Right forelimb (tissue), 1 donor: ENCODE measurements at regions not wholly inside any gene's neighbourhood (a gene's known extent, or its start where the extent isn't known, plus 50 kb on each side); places are given as distances from the start of the nearest gene placed in this dataset.

Source experiments
- DNase-seq: peaks from one replicate; pipeline ENCODE4 v3.0.0-alpha.2; 2018

DNA sequence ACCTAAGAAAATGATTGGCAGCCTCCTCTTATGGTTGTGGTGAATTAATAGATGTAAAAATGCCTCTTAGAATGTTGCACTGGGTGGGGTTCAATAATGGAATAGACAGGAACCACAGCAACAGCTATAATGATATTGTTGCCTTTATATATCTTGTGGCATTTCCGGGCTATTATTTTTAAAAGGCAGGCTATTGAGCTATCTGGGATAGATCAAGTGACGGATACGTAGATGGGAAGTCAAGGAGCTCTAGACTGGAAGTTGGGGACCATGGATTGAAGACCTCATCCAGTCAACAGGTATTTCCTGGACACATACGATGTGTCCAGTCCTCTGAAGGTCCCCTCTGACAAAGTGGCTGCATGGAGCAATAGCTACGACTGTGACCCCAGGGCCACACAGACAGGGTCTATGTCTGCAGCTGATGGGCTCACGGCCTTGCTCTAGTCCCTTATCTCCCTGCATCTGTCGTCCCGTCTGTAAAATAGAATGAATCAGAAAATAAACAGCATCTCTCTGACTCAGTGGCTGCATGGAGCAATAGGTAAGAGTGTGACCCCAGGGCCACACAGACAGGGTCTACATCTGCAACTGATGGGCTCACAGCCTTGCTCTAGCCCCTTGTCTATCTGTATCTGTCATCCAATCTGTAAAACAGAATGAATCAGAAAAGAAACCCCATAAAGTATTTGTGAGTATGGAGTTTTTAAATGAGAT lies 117.7 kb upstream of the FOXF1 start:
- no peak for DNase-seq

DNA sequence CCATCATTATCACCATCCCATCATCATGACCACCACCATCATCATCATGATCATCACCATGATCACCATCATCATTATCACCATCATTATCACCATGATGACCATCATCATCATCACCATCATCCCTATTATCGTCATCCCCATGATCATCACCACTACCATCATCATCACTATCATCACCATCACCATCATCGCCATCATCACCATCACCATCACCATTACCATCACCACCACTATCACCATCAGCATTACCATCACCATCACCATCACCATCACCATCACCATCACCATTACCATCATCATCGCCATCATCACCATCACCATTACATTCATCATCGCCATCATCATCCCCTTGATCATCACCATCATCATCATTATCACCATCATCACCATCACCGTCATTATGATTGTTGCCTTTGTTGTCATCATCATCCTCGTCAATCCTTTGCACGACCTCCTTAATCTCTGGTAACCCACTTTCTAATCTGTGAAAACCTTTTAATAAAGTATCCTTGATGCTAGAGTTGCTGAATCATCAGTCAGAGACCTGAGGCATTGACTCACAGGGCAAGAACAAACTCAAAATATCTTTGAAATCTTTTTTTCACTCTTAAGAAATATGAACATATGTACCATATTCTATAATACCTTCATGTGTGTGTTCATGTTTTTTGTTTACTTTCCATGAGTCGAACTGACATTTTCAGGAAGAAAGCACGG lies 116.3 kb upstream of the FOXF1 start:
- no peak for DNase-seq

DNA sequence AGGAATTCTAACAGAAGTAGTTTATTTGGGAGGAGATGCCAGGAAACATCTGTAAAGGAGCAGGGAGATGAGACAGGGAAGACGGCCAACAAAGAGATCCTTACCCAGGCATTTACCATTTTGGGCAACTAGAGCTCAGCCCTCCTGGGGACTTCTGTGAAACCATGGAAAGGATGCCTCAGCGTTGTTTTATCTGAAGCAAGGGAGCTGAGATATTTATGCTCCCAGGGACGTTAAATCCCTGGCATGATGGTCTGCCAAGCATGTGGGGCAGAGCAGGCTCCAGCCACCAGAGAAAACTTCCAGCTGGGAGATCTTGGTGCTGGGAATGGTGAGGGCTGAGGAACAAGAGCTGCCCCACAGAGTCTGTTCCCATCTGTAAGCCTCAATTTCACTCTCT lies 114.8 kb upstream of the FOXF1 start:
- no peak for DNase-seq

DNA sequence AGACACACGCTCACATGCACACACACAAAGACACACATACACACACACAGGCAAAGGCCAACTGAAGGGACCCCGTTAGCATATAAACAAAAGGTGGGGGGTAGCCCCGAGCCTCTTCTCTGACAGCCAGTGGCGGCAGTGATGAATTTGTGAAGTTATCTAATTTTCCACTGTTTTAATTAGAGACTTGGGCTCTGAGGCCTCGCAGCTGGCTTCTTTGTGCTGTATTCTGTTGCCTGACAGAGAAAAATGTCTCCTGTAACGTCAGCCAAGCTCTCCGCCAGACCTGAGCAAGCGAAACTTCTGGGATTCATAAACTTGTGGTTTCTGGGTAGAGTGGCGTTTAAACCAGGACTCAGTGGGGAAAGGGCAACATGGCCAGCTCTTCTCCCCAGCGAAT lies 113.9 kb upstream of the FOXF1 start:
- DNase-seq = peak; percentile 50

DNA sequence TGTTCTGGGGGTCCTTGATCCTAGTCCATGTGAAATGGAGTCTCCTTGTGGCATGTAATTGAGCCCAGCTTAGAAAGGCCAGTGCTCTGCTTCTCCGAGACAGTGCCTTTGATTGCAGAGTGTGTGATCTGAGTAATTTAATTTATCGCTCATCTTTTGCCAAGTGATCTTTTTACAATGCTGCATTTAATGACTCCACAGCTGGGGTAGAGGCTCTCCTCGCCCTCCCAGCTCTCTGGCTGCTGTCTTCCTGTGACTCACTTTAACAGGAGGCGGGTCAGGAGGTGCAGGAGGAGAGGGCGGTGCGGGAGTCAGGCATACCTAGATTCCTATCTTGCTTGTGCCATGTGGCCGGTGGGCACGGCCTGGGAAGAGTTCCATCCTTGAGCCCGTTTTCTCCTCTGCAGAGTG lies 113.4 kb upstream of the FOXF1 start:
- no peak for DNase-seq

DNA sequence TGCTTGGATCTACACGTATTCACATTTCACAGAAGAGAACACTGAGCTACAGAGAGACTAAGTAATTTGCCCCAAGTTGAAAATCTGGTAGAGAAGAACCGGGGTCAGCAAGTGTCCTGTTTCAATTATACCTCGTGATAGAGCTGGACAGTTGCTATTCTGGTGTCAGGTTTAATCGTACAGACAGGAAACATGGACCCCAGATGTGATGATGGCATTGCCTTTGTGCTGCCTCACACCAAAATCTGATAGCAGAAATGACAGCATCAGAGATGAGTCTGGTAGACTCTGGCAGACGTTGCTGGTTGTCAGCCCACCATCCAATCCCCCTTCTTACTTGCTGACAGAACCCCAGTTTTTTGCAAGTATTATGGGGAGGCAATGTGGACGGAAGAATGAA lies 112.1 kb upstream of the FOXF1 start:
- no peak for DNase-seq

DNA sequence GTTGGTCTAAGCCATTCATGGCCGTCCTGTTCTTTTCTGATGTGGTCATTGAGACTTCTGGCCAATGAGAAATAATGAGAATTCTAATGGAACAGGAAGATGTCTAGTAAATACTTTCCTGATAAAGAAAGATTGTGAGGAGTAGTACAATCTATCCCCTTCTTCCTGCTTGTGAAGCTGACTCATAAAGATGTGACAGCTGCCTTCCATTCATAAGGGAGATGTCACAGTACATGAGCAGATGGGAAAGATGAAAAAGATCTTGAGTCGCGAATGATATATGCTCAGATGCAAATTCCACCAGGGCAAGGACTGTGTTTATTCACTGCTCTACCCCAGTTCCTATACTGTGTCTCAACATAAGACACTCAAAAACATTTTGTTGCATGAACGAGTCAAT lies 111.7 kb upstream of the FOXF1 start:
- no peak for DNase-seq

DNA sequence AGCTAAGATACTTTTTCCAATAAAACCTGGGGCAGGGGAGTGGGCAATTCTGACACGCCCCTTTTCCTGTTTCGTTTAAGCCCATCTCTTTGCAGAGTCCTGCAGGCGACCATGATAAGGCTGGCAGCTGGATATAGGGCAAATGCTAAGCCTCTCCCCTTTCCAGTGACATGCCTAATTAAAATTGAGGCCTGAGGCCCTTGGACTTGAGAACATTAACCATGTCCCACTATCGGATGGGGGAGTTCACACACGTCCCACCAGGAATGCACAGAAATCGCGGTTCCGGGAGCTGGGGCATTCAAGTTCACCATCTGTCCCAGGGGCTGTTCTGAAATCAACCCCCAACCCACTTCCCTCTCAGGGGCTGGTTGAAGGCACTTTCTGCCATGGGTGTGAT lies 109.2 kb upstream of the FOXF1 start:
- no peak for DNase-seq

DNA sequence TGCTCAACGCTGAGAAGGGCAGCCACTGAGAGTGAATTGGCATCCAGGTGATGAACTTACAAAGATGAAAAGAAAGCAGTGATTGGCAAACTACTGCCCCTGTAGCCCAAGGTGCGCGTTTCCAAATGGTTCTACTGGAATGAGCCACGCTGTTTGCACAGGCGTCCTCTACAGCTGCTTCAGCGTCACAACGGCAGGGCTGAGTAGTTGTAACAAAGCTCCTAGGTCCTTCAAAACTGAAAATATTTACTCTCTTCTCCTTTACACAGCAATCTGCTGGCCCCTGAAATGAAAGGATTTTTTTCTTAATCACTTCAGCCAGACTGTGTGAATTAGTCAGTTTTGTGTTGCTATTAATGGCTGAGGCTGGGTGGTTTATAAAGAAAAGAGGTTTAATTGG lies 107.2 kb upstream of the FOXF1 start:
- DNase-seq = no peak

DNA sequence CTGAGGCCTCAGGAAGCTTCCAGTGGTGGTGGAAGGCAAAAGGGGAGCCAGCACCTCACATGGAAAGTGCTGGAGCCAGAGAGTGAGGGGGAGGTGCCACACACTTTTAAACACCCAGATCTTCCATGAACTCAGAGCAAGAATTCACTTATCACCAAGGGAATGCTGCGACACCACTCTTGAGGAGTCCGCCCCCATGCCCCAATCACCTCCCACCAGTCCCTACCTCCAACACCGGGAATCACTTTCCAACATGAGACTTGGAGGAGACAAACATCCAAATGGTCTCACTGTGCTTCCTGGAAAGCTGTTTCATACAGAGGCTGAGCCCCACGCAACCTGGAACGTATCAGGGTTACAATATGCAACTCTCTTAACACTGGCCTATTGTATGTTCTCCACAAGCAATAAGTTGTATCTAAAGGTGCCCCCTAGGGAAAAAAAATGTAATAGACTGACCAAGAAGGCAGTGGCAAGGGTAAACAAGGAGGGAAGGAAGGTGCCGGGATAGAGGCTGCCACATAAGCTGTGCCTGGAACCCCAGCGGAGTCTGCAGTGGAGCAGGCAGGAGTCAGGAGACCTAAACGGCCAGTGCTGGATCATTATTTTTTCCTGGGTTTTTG lies 106.7 kb upstream of the FOXF1 start:
- DNase-seq = no peak

DNA sequence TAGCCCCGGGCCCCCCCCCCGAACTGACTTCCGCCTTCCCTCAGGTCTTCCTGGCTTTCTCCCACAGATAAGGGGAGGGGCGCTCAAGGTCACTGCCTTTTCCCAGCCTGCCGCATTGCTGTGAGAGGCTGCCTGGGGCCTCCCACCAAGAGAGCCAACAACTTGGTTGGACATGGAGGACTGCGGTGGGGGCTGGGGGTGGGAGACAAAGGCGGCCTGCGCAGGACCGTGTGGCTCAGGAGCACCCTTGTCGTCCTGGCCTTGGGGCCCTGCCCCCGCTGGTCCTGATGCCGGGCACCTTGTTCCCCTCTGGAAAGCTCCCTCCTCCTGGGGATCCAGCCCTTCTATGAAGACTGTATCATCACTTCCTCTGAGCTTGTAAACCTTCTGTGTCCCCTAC lies 105.6 kb upstream of the FOXF1 start:
- no peak for DNase-seq

DNA sequence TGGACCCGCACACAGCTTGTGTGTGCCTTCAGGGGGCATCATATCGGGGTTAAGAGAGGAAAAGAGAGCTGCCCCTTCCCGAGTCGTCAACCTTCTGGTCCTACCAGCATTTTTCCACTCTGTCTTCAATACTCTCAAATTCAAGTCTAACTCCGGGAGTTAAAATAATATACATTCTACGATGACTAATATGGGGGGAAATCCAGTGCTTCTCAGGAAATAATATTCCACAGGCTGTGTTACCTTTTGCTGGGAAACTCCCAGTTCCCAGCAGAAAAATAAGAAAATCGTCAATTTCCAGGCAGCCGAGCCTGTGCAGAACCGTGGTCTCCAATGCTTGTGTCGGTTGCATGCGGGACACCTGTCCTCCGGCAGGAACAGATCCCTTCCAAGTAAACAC lies 105.0 kb upstream of the FOXF1 start:
- DNase-seq = no peak

DNA sequence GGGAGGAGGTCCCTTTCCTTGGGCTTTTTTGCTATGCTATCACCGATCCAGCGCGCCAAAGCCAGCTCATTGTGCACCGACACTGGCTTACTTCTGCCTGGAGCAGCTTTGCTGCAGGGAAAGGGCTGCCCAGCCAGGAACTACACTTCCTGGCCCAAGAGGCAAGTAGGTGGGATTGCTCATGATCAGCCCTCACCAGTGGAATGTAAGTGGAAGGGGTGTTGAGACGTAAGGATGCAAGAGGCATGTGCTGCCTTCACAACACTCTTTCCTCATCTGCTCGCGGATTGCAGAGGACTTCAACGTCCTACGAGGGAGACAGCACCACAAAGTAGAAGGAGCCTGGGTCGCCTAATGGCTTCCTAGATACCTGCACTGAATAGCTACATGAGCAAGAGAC lies 104.3 kb upstream of the FOXF1 start:
- no peak for DNase-seq

DNA sequence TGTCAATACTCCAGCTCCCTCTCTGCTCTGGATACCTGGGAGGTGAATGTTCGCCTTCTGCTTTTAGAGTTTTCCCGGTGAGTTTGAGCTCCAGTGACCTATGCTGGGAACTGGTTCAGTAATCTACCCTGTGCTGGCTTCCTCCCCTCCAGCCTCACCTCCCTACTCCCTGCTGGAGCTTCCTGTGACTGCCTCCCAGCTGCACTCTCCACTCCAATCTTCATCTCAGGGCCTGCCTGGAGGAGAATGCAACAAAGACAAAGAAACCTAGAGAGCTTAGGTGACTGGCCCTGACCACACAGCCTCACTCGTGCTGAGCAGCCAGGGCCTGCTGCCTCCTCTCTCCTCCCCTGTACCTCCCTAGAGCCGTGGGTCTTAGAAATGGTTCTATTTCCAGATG lies 101.6 kb upstream of the FOXF1 start:
- DNase-seq = no peak

DNA sequence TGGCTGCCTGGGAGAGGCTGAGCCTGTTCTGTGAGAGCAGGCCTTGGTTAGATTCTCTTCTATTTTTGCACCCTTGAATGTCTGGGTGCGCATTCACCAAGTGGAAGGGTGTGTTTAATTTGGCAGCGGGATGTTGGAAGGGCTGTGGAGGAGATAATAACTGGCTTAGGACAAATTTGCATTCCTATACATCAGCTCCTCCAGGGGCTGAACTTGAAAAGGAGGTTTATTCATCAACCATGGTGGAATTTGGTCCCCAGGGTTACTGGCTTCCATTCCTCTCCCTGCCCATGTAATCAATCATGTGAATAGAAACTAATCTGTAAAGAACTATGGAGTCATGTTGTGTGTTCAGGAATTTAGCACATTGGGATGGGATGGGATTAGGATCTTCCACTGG lies 100.2 kb upstream of the FOXF1 start:
- DNase-seq = no peak

DNA sequence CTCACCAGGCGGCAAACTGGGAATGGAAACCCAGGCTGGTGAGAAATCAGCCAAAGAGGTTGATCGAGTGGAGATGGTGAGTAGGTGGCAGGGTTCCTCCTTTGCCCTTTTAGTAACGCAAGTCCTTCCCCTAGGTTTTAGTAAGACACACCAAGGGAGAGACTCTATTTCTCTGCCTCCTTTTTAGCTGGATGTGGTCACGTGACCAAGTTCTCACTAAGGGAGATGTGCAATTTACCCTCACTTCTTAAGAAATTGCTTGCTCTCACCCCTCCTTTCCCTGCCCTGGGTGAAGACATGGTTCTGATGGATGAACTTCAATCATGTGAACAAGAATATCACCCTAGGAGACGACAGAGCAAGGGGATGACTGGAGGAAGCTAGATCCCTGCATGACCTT lies 99.8 kb upstream of the FOXF1 start:
- DNase-seq = no peak

DNA sequence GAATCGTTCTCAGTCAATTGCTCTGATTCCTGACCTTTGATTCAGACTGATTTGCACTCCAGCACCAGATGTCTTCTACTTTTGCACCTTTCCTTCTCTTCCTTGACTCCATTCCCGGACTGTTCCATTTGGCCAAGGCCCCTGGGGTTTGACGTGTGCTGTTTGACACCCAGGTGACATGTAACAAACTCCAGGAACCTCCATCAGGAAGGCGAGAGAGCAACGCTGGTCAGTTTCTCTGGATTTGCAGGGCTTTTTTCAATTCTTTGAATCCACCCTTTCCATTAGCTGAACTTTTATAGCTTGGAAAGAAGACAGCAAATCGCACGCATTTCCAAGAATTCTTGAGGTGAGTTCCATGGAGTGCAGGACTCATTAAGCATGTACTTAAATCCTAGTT lies 98.4 kb upstream of the FOXF1 start:
- DNase-seq = no peak

DNA sequence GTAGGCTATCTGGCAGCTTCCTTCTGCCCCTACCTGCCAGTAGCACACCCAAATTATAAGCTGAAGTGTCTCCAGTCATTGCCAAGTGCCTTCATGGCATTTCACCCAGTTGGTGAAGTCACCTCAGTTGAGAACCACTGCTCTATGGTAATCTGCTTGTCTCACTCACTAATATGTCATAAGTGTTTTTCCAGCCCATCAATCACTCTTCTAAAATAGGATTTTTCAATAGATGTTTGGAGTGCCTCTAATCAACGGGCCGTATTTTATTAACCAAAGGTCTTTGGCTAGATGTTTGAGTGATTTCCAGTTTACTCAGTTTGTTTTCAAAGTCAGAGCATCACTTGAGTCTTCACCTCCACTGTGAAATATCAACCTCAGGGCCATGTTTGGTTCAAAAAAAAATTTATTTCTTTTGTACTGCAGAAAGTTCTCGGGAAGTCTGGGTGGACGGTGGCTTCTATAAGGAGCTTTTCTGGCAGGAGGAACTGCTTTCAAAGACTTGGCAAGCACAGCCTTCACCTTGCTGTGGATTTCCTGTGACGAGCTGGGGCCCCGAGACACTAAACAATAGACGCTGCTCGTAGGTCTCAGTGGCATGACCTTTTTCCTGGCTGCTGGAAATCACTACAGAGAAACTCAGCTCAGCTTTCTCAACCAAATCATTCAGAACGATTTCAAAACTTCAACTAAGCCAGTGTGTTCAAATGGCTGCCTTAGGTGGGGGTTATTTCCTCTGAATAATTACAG lies 95.2 kb upstream of the FOXF1 start:
- DNase-seq = no peak

DNA sequence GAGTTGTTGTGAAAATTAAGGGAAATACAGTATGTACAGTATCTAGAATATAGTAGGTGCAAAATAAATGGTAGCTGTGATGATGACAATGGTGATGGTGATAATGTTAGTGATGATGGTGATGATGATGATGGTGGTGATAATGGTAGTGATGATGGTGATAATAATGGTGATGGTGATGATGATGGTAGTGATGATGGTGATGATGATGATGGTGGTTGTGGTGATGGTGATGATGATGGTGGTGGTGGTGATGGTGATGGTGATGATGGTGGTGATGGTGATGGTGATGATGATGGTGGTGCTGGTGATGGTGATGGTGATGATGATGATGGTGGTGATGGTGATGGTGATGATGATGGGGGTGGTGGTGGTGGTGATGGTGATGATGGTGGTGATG lies 91.3 kb upstream of the FOXF1 start:
- DNase-seq = no peak

DNA sequence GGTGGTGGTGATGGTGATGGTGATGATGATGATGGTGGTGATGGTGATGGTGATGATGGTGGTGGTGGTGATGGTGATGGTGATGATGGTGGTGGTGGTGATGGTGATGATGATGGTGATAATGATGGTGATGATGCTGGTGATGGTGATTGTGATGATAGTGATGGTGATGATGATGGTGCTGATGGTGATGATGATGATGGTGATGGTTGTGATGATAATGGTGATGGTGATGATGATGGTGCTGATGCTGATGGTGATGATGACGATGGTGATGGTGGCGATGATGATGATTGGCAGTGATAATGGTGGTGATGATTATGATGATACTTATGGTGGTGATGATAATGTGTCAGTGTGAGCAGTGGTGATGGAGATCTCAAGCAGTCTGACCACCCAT lies 90.8 kb upstream of the FOXF1 start:
- no peak for DNase-seq

DNA sequence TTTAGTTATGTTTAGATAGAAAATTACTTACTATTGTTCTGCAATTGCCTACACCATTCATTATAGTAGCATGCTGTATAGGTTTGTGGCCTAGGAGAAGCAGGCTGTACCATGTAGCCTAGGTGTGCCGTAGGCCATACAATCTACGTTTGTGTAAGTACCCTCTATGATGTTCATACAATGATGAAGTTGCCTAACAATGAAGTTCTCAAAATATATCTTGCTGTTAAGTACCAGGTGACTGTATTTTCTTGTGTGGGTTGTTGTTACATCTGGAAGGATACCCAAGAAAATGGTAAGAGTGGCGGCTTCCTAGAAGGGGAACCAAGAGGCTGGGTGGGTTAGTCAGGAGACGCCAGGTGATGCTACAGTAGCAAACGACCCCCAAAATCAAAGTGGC lies 88.3 kb upstream of the FOXF1 start:
- DNase-seq = no peak

DNA sequence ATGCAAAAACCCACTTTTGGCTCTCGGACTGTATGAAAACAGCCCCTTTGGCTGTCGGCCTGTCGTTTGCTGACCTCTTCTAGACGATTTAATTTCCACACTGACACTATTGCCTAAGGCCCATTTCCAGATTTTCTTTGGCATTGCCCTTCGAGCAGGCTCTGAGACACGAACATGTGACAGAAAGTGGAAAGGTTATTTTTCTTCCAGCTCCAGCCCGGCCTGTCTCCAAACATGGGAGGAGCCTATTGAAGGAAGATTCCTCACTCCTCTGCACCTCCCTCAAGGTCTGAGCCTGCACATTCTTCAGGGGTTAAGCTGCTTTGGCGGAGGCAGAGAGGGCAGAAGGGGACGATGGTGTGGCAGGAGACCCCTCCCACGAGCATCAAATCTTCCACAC lies 85.9 kb upstream of the FOXF1 start:
- no peak for DNase-seq

DNA sequence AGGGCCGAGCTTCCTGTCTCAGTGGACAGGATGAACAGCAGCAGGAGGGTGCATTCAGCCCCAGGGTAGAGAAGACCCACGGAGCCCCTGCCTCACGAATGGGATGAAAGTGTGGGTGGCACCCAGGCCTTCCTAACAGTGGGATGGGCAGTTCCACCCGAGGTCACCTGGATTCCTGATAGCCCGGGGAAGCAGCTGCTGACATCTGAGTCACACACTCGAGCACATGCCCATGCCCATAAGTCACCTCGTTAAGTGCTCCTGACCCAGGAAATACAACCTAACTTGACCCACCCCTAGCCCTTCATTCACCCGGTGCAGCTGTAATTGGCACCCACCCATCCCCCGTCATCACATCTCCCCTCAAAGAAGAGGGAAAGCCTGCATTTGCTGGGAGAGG lies 85.3 kb upstream of the FOXF1 start:
- no peak for DNase-seq
